DOHH2 (cell line): ENCODE measurements at regions not wholly inside any gene's neighbourhood (a gene's known extent, or its start where the extent isn't known, plus 50 kb on each side); places are given as distances from the start of the nearest gene placed in this dataset.

Experiments
- CTCF ChIP-seq: fragments of 200-600 bp; sonication (generic); IDR thresholded peaks from one replicate; pipeline ENCODE4 v1.5.1; 2014; ENCODE audit warnings: antibody characterized with exemption, mild to moderate bottlenecking, low read depth, low read length; ENCODE audit not compliant: poor library complexity, severe bottlenecking
- EZH2phosphoT487 ChIP-seq: fragments of 200-600 bp; sonication (generic); IDR thresholded peaks from 2 replicates; pipeline ENCODE4 v1.6.1; 2017; ENCODE audit warnings: borderline replicate concordance, mild to moderate bottlenecking, antibody characterized with exemption, low read length, moderate library complexity, mixed read lengths

GRCh38 chr19:46950526-46951170, 69.0 kb upstream of the NPAS1 start:
- no peak for TF ChIP-seq CTCF
- TF ChIP-seq EZH2phosphoT487, result no peak
